ENCODE measurements at regions not wholly inside any gene's neighbourhood (a gene's known extent, or its start where the extent isn't known, plus 50 kb on each side); places are given as distances from the start of the nearest gene placed in this dataset.

- no peak overlapping the region for H3K4me3 ChIP-seq (replicated peaks; ENCODE audit: insufficient read depth, low read length)
- peak in 1 of 2 experiments; percentile 32 for DNase-seq (ENCODE audit: low read depth in 1 of 2, low spot score in 1 of 2)
- TF ChIP-seq GABPA (IDR thresholded peaks at IDR 0.05; ENCODE audit: low read depth) (peak; percentile 21; the same call in 1 of the 2 replicates), SPI1 (IDR thresholded peaks at IDR 0.05; ENCODE audit: borderline replicate concordance, low read depth) (peak; percentile 66; the same call in 1 of the 2 replicates), POLR2AphosphoS5 (IDR thresholded peaks at IDR 0.05; ENCODE audit: low read depth) (no peak)
- TF ChIP-seq, protein P1, sequence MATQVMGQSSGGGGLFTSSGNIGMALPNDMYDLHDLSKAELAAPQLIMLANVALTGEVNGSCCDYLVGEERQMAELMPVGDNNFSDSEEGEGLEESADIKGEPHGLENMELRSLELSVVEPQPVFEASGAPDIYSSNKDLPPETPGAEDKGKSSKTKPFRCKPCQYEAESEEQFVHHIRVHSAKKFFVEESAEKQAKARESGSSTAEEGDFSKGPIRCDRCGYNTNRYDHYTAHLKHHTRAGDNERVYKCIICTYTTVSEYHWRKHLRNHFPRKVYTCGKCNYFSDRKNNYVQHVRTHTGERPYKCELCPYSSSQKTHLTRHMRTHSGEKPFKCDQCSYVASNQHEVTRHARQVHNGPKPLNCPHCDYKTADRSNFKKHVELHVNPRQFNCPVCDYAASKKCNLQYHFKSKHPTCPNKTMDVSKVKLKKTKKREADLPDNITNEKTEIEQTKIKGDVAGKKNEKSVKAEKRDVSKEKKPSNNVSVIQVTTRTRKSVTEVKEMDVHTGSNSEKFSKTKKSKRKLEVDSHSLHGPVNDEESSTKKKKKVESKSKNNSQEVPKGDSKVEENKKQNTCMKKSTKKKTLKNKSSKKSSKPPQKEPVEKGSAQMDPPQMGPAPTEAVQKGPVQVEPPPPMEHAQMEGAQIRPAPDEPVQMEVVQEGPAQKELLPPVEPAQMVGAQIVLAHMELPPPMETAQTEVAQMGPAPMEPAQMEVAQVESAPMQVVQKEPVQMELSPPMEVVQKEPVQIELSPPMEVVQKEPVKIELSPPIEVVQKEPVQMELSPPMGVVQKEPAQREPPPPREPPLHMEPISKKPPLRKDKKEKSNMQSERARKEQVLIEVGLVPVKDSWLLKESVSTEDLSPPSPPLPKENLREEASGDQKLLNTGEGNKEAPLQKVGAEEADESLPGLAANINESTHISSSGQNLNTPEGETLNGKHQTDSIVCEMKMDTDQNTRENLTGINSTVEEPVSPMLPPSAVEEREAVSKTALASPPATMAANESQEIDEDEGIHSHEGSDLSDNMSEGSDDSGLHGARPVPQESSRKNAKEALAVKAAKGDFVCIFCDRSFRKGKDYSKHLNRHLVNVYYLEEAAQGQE (IDR thresholded peaks at IDR 0.05; ENCODE audit: insufficient replicate concordance, low read depth), result no peak
- no peak overlapping the region for H3K27ac ChIP-seq (replicated peaks)
- H3K27me3 ChIP-seq (ENCODE audit: insufficient read depth, poor library complexity, severe bottlenecking), result no peaks in the 10 kb centered on the region
These were observed 563.5 kb downstream of the PTPRC start for GRCh38 chr1:199202331-199202730.

DNA sequence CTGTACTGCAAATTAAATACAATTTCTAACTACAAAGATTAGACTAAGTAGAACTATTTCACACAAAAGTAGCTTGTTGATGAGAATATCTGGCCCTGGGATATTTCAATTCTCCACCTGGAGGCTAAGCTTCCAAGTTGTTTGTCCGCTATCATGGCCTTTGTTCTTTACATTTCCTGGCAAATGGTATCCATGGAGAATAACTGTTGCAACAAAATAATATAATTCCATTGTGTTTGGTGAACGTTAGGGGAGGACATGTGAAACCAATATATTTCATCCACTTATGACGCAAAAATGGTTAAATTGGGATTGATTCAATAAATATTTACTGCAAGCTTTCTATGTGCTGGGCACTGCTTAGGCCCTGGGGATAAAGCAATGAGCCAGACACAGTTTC, 565.4 kb downstream of the PTPRC start:
- no peak overlapping the region for H3K4me3 ChIP-seq (replicated peaks; ENCODE audit: insufficient read depth, low read length)
- no peak overlapping the region for H3K27ac ChIP-seq (replicated peaks)
- no peaks in the 10 kb centered on the region for H3K27me3 ChIP-seq (ENCODE audit: insufficient read depth, poor library complexity, severe bottlenecking)
- DNase-seq (ENCODE audit: low read depth in 1 of 2, low spot score in 1 of 2), result no peak
- no peak for TF ChIP-seq GABPA (IDR thresholded peaks at IDR 0.05; ENCODE audit: low read depth)
- TF ChIP-seq, protein P2, sequence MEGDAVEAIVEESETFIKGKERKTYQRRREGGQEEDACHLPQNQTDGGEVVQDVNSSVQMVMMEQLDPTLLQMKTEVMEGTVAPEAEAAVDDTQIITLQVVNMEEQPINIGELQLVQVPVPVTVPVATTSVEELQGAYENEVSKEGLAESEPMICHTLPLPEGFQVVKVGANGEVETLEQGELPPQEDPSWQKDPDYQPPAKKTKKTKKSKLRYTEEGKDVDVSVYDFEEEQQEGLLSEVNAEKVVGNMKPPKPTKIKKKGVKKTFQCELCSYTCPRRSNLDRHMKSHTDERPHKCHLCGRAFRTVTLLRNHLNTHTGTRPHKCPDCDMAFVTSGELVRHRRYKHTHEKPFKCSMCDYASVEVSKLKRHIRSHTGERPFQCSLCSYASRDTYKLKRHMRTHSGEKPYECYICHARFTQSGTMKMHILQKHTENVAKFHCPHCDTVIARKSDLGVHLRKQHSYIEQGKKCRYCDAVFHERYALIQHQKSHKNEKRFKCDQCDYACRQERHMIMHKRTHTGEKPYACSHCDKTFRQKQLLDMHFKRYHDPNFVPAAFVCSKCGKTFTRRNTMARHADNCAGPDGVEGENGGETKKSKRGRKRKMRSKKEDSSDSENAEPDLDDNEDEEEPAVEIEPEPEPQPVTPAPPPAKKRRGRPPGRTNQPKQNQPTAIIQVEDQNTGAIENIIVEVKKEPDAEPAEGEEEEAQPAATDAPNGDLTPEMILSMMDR (IDR thresholded peaks at IDR 0.05; ENCODE audit: insufficient read depth, low read length), result no peak
- TF ChIP-seq POLR2AphosphoS5 (IDR thresholded peaks at IDR 0.05; ENCODE audit: low read depth), result no peak
- TF ChIP-seq SPI1 (IDR thresholded peaks at IDR 0.05; ENCODE audit: borderline replicate concordance, low read depth), result no peak
- TF ChIP-seq, protein P1 (IDR thresholded peaks at IDR 0.05; ENCODE audit: insufficient replicate concordance, low read depth), result no peak

GRCh38 chr1:199205740-199206441, 567.1 kb downstream of the PTPRC start:
- TF ChIP-seq, protein P1 (IDR thresholded peaks at IDR 0.05; ENCODE audit: insufficient replicate concordance, low read depth), result no peak
- TF ChIP-seq, protein P2 (IDR thresholded peaks at IDR 0.05; ENCODE audit: insufficient read depth, low read length), result no peak
- TF ChIP-seq GABPA (IDR thresholded peaks at IDR 0.05; ENCODE audit: low read depth) (no peak), SPI1 (IDR thresholded peaks at IDR 0.05; ENCODE audit: borderline replicate concordance, low read depth) (no peak), POLR2AphosphoS5 (IDR thresholded peaks at IDR 0.05; ENCODE audit: low read depth) (no peak)
- no peaks in the 10 kb centered on the region for H3K27me3 ChIP-seq (ENCODE audit: insufficient read depth, poor library complexity, severe bottlenecking)
- no peak for DNase-seq (ENCODE audit: low read depth in 1 of 2, low spot score in 1 of 2)
- no peak overlapping the region for H3K27ac ChIP-seq (replicated peaks)
- H3K4me3 ChIP-seq (replicated peaks; ENCODE audit: insufficient read depth, low read length), result no peak overlapping the region

All from HL-60 (cell line).